Stomach smooth muscle (tissue), 2 donors: ENCODE measurements at regions not wholly inside any gene's neighbourhood (a gene's known extent, or its start where the extent isn't known, plus 50 kb on each side); places are given as distances from the start of the nearest gene placed in this dataset.

Source experiments
- H3K27ac ChIP-seq: one replicate; pipeline ENCODE4 v1.7.0; 2013; ENCODE audit warnings: mild to moderate bottlenecking, low read length, inconsistent platforms
- H3K27me3 ChIP-seq, 2 donors: one replicate each; pipeline ENCODE4 v1.7.0; 2013; ENCODE audit warnings: low read length in 2 of 2; ENCODE audit not compliant: insufficient read depth in 2 of 2, control insufficient read depth in 1 of 2
- H3K36me3 ChIP-seq, 2 donors: one replicate each; pipeline ENCODE4 v1.7.0; 2013; ENCODE audit warnings: low read length in 2 of 2; ENCODE audit not compliant: control insufficient read depth in 2 of 2, insufficient read depth in 2 of 2
- H3K4me1 ChIP-seq: one replicate; pipeline ENCODE4 v1.7.0; 2013; ENCODE audit warnings: low read length; ENCODE audit not compliant: control insufficient read depth, insufficient read depth
- H3K4me3 ChIP-seq, 2 donors: one replicate each; pipeline ENCODE4 v1.7.0; 2013; ENCODE audit warnings: low read length in 2 of 2
- H3K9ac ChIP-seq, 2 donors: one replicate each; pipeline ENCODE4 v1.7.0; 2013; ENCODE audit warnings: low read length in 2 of 2, mild to moderate bottlenecking in 1 of 2
- H3K9me3 ChIP-seq, 2 donors: one replicate each; pipeline ENCODE4 v1.7.0; 2013; ENCODE audit warnings: low read length in 2 of 2; ENCODE audit not compliant: control insufficient read depth in 2 of 2
- donor health status: healthy.
- donor health status: Pancreatic carcinoma.

GRCh38 chr14:25132094-25132493, 82.1 kb upstream of the STXBP6 start:
- Histone ChIP-seq H3K4me3 (no peak overlapping the region), H3K9me3 (no peaks in the 10 kb centered on the region), H3K4me1 (no peaks in the 10 kb centered on the region), H3K36me3 (no peaks in the 10 kb centered on the region), H3K27ac (no peak overlapping the region), H3K27me3 (peaks cover 0 to 10% of the 10 kb centered on the region in 2 donors), H3K9ac (no peak overlapping the region)

- no peaks in the 10 kb centered on the region for H3K9me3 ChIP-seq
- H3K27ac ChIP-seq, result no peak overlapping the region
- H3K4me1 ChIP-seq, result no peaks in the 10 kb centered on the region
- no peaks in the 10 kb centered on the region for H3K27me3 ChIP-seq
- no peak overlapping the region for H3K9ac ChIP-seq
- no peaks in the 10 kb centered on the region for H3K36me3 ChIP-seq
- H3K4me3 ChIP-seq, result no peak overlapping the region
Measured at GRCh38 chr14:25122843-25123242, 72.9 kb upstream of the STXBP6 start.

GRCh38 chr14:25122211-25122610, 72.3 kb upstream of the STXBP6 start:
- Histone ChIP-seq H3K36me3 (no peaks in the 10 kb centered on the region), H3K4me1 (no peaks in the 10 kb centered on the region), H3K4me3 (no peak overlapping the region), H3K27ac (no peak overlapping the region), H3K9me3 (no peaks in the 10 kb centered on the region), H3K9ac (no peak overlapping the region), H3K27me3 (no peaks in the 10 kb centered on the region)

- no peak overlapping the region for H3K27ac ChIP-seq
- no peaks in the 10 kb centered on the region for H3K36me3 ChIP-seq
- no peak overlapping the region for H3K4me3 ChIP-seq
- H3K9me3 ChIP-seq, result no peaks in the 10 kb centered on the region
- H3K9ac ChIP-seq, result no peak overlapping the region
- no peaks in the 10 kb centered on the region for H3K4me1 ChIP-seq
- H3K27me3 ChIP-seq, result no peaks in the 10 kb centered on the region
Measured at GRCh38 chr14:25121337-25122129, 71.6 kb upstream of the STXBP6 start.

- no peaks in the 10 kb centered on the region for H3K36me3 ChIP-seq
- H3K9me3 ChIP-seq, result no peaks in the 10 kb centered on the region
- no peaks in the 10 kb centered on the region for H3K27me3 ChIP-seq
- H3K4me3 ChIP-seq, result no peak overlapping the region
- H3K4me1 ChIP-seq, result no peaks in the 10 kb centered on the region
- no peak overlapping the region for H3K9ac ChIP-seq
- H3K27ac ChIP-seq, result no peak overlapping the region
Measured at GRCh38 chr14:25120261-25120660, 70.3 kb upstream of the STXBP6 start.

- no peak overlapping the region for H3K4me3 ChIP-seq
- H3K36me3 ChIP-seq, result no peaks in the 10 kb centered on the region
- H3K4me1 ChIP-seq, result no peaks in the 10 kb centered on the region
- H3K27me3 ChIP-seq, result no peaks in the 10 kb centered on the region
- H3K9me3 ChIP-seq, result no peaks in the 10 kb centered on the region
- no peak overlapping the region for H3K9ac ChIP-seq
- H3K27ac ChIP-seq, result no peak overlapping the region
Measured at GRCh38 chr14:25118671-25119070, 68.7 kb upstream of the STXBP6 start.

GRCh38 chr14:25117342-25117741, 67.4 kb upstream of the STXBP6 start:
- H3K9ac ChIP-seq, result no peak overlapping the region
- H3K27me3 ChIP-seq, result no peaks in the 10 kb centered on the region
- H3K9me3 ChIP-seq, result no peaks in the 10 kb centered on the region
- no peak overlapping the region for H3K4me3 ChIP-seq
- H3K27ac ChIP-seq, result no peak overlapping the region
- no peaks in the 10 kb centered on the region for H3K4me1 ChIP-seq
- no peaks in the 10 kb centered on the region for H3K36me3 ChIP-seq

- H3K9me3 ChIP-seq, result no peaks in the 10 kb centered on the region
- H3K4me3 ChIP-seq, result no peak overlapping the region
- no peaks in the 10 kb centered on the region for H3K27me3 ChIP-seq
- no peaks in the 10 kb centered on the region for H3K36me3 ChIP-seq
- H3K27ac ChIP-seq, result no peak overlapping the region
- no peak overlapping the region for H3K9ac ChIP-seq
- no peaks in the 10 kb centered on the region for H3K4me1 ChIP-seq
Measured at GRCh38 chr14:25116607-25117006, 66.7 kb upstream of the STXBP6 start.

- H3K9me3 ChIP-seq, result no peaks in the 10 kb centered on the region
- no peaks in the 10 kb centered on the region for H3K4me1 ChIP-seq
- no peak overlapping the region for H3K4me3 ChIP-seq
- no peak overlapping the region for H3K27ac ChIP-seq
- no peaks in the 10 kb centered on the region for H3K27me3 ChIP-seq
- no peak overlapping the region for H3K9ac ChIP-seq
- no peaks in the 10 kb centered on the region for H3K36me3 ChIP-seq
Measured at GRCh38 chr14:25113394-25113793, 63.4 kb upstream of the STXBP6 start.

GRCh38 chr14:25111061-25111601, 61.2 kb upstream of the STXBP6 start:
- no peaks in the 10 kb centered on the region for H3K4me1 ChIP-seq
- H3K4me3 ChIP-seq, result no peak overlapping the region
- H3K9ac ChIP-seq, result no peak overlapping the region
- no peaks in the 10 kb centered on the region for H3K27me3 ChIP-seq
- H3K9me3 ChIP-seq, result no peaks in the 10 kb centered on the region
- no peaks in the 10 kb centered on the region for H3K36me3 ChIP-seq
- no peak overlapping the region for H3K27ac ChIP-seq

GRCh38 chr14:25110106-25110505, 60.2 kb upstream of the STXBP6 start:
- Histone ChIP-seq H3K27ac (no peak overlapping the region), H3K9ac (no peak overlapping the region), H3K4me1 (no peaks in the 10 kb centered on the region), H3K27me3 (no peaks in the 10 kb centered on the region), H3K4me3 (no peak overlapping the region), H3K36me3 (no peaks in the 10 kb centered on the region), H3K9me3 (no peaks in the 10 kb centered on the region)
